HG03565 (cell line): ENCODE measurements at regions not wholly inside any gene's neighbourhood (a gene's known extent, or its start where the extent isn't known, plus 50 kb on each side); places are given as distances from the start of the nearest gene placed in this dataset.
A peak's percentile ranks its signal among the peaks of the same experiment; 100 is the strongest.
"Not testable (repeated sequence)": the region's sequence is repeated elsewhere in the genome, so short reads cannot be mapped to it uniquely, and the experiment has no call there.

Experiments
- ATAC-seq: cut with Tn5 transposase; IDR thresholded peaks from one replicate; pipeline ENCODE4 v1.9.1; 2021; ENCODE audit warnings: mild to moderate bottlenecking, moderate library complexity; ENCODE audit not compliant: unreplicated experiment

- no peak for ATAC-seq
Measured at GRCh38 chr6:62819640-62820039, 391.6 kb upstream of the FKBP1C start.

- no peak for ATAC-seq
Measured at GRCh38 chr6:62808565-62809293, 402.5 kb upstream of the FKBP1C start.

DNA sequence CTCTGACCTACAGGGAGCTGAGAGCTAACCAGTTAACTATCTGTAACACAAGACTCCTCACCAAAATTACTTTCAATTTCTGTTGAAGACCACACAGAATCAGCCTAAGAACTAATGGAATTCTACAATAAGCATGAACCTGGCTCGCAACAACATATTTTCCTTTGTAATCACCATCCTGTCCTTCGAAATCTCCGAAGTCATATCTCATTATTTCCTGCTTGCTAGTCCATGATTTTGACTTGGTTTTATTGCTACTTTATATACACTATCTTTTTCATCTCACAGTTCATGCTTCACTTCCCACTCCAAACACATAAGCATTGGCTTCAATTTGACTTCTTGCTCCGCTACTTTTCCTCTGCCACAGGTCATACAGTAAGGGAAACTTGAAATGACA lies 405.8 kb upstream of the FKBP1C start:
- ATAC-seq, result no peak

GRCh38 chr6:62803094-62803493 lies 408.2 kb upstream of the FKBP1C start:
- ATAC-seq, result no peak

- ATAC-seq, result no peak
Measured at GRCh38 chr6:62797190-62797589, 414.1 kb upstream of the FKBP1C start.

- peak; percentile 67 for ATAC-seq
Measured at GRCh38 chr6:62775427-62776022, 435.7 kb upstream of the FKBP1C start.

- not testable (repeated sequence) for ATAC-seq
Measured at GRCh38 chr6:62766174-62766573, 445.1 kb upstream of the FKBP1C start.

GRCh38 chr6:62764841-62765240 lies 446.4 kb upstream of the FKBP1C start:
- ATAC-seq, result no peak

DNA sequence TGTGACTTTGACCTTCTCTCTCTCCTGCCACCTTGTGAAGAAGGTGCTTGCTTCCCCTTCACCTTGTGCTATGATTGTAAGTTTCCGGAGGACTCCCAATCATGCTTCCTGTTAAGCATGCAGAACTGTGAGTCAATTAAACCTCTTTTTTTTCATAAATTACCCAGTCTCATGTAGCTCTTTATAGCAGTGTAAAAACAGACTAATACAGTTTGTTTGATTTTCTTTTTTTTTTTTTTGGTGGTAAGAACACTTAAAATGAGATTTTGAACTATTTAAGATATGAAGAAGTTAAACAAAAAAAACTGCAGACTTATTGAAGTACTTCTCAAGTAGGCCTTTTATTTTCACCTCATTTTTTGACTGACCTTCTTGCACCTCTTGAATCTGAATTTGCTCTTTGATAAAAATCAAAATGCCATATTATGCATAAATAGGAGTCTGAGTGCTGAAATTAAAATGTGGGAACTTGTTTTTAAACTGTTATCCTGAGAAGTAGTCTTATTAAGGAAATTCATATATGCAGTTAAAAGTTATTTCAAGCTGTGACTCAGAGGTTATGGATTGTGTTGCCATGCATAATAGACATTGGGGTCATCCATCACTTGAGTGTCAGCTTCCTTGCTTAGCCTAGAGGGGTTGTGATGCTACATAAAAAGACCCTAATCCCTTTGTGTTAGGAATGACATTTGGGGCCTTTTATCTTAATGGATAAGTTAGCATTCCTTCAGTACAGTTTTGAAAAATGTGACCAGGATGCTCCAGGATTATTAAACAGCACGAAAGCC lies 447.9 kb upstream of the FKBP1C start:
- ATAC-seq, result no peak

DNA sequence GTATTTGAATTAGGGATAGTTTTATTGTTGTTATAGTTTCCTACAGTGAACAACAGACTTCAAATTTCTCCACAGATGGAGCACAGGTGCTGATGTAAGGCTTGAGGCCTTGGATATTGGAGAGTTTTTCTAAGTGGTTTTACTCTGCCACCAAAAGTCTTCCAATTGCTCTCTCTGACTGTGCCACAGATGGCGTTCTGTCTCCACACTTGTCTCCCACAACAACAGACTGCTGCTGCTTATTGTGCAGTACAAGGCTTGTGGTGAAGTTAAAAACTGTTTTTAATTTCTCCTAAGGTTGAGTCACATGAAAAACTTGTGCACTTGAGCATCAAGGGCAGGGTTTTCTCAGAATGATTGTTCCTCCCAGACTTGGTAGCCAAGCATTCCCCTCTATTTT lies 460.9 kb upstream of the KHDRBS2 start:
- no peak for ATAC-seq

DNA sequence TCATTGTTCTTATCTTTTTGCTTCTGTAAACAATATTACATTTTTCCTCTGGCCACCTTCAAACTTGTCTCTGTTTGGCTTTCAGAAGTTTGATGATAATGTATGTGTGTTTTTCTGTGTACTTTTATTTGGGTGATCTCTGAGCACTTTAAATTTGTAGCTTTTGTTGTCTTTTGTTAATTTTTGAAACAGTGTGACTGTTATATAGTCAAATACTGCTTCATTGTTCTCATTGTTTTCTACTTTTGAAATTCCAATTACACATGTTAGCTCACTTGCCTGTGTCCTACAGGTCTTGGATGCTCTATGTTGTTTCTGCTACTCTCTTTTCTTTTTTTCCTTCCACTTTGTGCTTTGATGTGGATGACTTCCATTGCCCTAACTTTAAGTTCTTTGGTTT lies 460.1 kb upstream of the KHDRBS2 start:
- no peak for ATAC-seq

- no peak for ATAC-seq
Measured at GRCh38 chr6:62740596-62740995, 454.6 kb upstream of the KHDRBS2 start.

DNA sequence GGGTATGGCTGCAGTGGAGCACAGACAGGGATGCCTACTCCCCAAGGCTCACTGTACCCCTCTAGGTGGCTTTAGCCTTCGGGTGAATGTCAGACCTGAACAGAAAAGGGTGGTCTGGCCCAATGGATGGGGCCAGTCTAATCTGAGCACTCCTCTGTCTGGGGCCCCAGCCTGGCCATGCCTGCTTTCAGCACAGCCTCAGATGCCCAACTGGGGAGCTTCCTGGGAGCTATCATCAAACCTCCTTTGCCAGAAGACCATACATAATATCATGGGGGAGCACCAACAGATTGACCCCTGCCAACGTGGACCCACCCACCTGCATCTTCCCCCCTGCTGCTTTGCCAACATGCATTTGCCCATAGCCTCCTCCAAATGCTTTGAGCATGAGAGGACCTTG lies 454.1 kb upstream of the KHDRBS2 start:
- no peak for ATAC-seq

DNA sequence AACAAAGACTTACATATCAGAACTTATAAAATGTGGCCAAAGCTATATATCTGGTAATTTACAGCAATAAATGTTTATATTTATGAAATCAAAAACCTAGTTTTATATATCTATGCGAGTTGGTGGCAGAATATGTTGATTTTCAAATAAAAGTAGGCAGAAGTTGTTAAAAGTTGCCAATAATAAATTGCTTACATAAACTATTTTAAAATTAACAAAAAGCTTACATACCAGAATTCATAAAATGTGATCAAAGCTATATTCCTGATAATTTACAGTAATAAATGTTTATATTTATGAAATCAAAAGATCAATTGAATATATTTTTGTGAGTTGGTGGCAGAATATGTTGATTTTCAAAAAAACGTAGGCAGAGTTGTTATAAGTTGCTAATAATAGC lies 451.8 kb upstream of the KHDRBS2 start:
- no peak for ATAC-seq

DNA sequence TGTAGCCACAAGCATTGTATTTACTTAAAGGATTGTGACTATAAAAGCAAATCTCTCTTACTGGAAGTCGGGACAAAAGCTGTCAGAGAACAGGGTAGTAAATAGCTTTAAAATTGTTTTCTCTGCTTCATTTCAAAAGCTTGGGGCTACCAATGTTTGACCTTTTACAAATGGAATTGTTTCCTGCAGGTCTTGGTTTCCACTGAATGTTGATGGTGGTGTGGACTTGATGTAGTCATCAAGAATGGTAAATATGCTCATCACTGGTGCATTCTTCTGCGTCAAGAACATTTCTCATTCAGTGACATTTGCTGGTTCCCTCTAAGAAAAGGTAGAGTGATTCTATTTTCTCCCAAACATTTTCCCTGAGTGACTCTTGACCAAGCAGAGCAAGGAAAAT lies 435.4 kb upstream of the KHDRBS2 start:
- no peak for ATAC-seq

GRCh38 chr6:62716719-62717118 lies 430.7 kb upstream of the KHDRBS2 start:
- no peak for ATAC-seq

DNA sequence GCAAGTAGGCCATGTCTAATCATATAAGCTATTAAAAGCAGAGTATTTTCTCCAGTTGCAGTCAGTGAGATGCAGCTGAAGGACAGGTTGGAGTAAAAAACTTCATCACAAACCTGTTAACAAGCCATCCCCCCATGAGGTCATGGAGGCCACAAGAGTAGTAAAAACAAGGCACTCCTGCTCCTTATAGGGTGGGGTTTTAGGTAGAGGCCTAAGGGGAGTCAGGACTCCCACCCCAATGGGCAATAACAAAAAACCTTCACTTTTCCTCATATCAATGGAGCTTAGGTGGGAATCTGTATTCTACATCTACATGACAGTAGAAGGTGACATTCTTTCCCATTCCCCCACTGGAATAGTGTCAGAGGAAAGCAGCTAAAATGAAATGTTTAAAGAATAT lies 428.1 kb upstream of the KHDRBS2 start:
- ATAC-seq, result no peak

GRCh38 chr6:62711750-62712149 lies 425.7 kb upstream of the KHDRBS2 start:
- ATAC-seq, result no peak

- ATAC-seq, result no peak
Measured at GRCh38 chr6:62707914-62708313, 421.9 kb upstream of the KHDRBS2 start.

GRCh38 chr6:62707156-62707555 lies 421.1 kb upstream of the KHDRBS2 start:
- ATAC-seq, result no peak

GRCh38 chr6:62683063-62683462 lies 397.0 kb upstream of the KHDRBS2 start:
- ATAC-seq, result no peak

GRCh38 chr6:62681108-62681507 lies 395.1 kb upstream of the KHDRBS2 start:
- no peak for ATAC-seq
